HEK293 (cell line): ENCODE measurements at regions not wholly inside any gene's neighbourhood (a gene's known extent, or its start where the extent isn't known, plus 50 kb on each side); places are given as distances from the start of the nearest gene placed in this dataset.

Source experiments
- CTCF ChIA-PET: fragments of 350-600 bp; formaldehyde crosslinking; extraction: SDS; loops from one replicate; lab custom pipeline; 2021; ENCODE audit warnings: antibody characterized with exemption; lab: Yijun Ruan, JAX
- POLR2A ChIA-PET: fragments of 300-600 bp; formaldehyde crosslinking; extraction: SDS; loops from one replicate; lab custom pipeline; 2020; ENCODE audit warnings: antibody characterized with exemption, inconsistent platforms; lab: Yijun Ruan, JAX
- H3K27ac ChIP-seq: fragments of 200-500 bp; sonication (Bioruptor generic); 2 replicates; pipeline ENCODE4 v1.5.1; 2014; ENCODE audit warnings: low read depth, low read length, control low read depth, inconsistent platforms; ENCODE audit errors: extremely low read depth
- H3K36me3 ChIP-seq, 2 experiments: fragments of 200-500 bp in 1 of 2; sonication (Bioruptor generic) in 1 of 2; 1 replicate in 1 of 2; 2 replicates in 1 of 2; pipeline ENCODE4 v1.5.1; 2014 to 2017; ENCODE audit warnings: inconsistent platforms in 2 of 2, low read length in 2 of 2; ENCODE audit not compliant: control insufficient read depth in 2 of 2, insufficient read depth in 1 of 2
- H3K4me1 ChIP-seq: fragments of 200-500 bp; sonication (Bioruptor generic); 2 replicates; pipeline ENCODE4 v1.5.1; 2014; ENCODE audit warnings: mild to moderate bottlenecking, low read length, inconsistent platforms; ENCODE audit not compliant: control insufficient read depth, insufficient read depth
- H3K4me3 ChIP-seq: 2 replicates; pipeline ENCODE4 v1.5.1; 2011; ENCODE audit warnings: low read depth, mild to moderate bottlenecking, control low read depth, low read length, moderate library complexity
- H3K9me3 ChIP-seq: fragments of 200-500 bp; sonication (Bioruptor generic); 2 replicates; pipeline ENCODE4 v1.5.1; 2014; ENCODE audit warnings: low read depth, low read length, inconsistent platforms; ENCODE audit not compliant: control insufficient read depth, insufficient read depth
- GLI2 ChIP-seq: fragments of 450-650 bp; formaldehyde crosslinking; IDR thresholded peaks from 2 replicates; pipeline ENCODE4; 2017; ENCODE audit warnings: missing biosample characterization, missing genetic modification characterization, low read depth, borderline replicate concordance
- HIC1 ChIP-seq: fragments of 450-650 bp; formaldehyde crosslinking; IDR thresholded peaks from 2 replicates; pipeline ENCODE4 v1.5.1; 2016; ENCODE audit warnings: missing biosample characterization, missing genetic modification characterization
- HOXA7 ChIP-seq: sonication (generic); formaldehyde crosslinking; IDR thresholded peaks from 2 replicates; pipeline ENCODE4 v1.8.1; 2022; ENCODE audit warnings: missing genetic modification reagents, borderline replicate concordance
- HOXD13 ChIP-seq: sonication (generic); formaldehyde crosslinking; IDR thresholded peaks from 2 replicates; pipeline ENCODE4 v1.8.0; 2022; ENCODE audit warnings: missing genetic modification reagents, borderline replicate concordance
- INSM2 ChIP-seq: fragments of 450-650 bp; formaldehyde crosslinking; IDR thresholded peaks from 2 replicates; pipeline ENCODE4 v1.5.1; 2016; ENCODE audit warnings: missing biosample characterization, missing genetic modification characterization
- MZF1 ChIP-seq: fragments of 450-650 bp; formaldehyde crosslinking; IDR thresholded peaks from 2 replicates; pipeline ENCODE4 v1.5.1; 2017; ENCODE audit warnings: missing biosample characterization, missing genetic modification characterization, borderline replicate concordance
- OVOL3 ChIP-seq: fragments of 450-650 bp; formaldehyde crosslinking; IDR thresholded peaks from 2 replicates; pipeline ENCODE4 v1.5.1; 2016; ENCODE audit warnings: missing biosample characterization, missing genetic modification characterization
- RBAK ChIP-seq: fragments of 450-650 bp; formaldehyde crosslinking; IDR thresholded peaks from 2 replicates; pipeline ENCODE4 v1.5.1; 2016; ENCODE audit warnings: missing biosample characterization, missing genetic modification characterization
- REPIN1 ChIP-seq: fragments of 450-650 bp; formaldehyde crosslinking; IDR thresholded peaks from 2 replicates; pipeline ENCODE4 v1.5.1; 2017; ENCODE audit warnings: missing biosample characterization, missing genetic modification characterization, low read depth
- WT1 ChIP-seq: fragments of 450-650 bp; formaldehyde crosslinking; IDR thresholded peaks from 2 replicates; pipeline ENCODE4 v1.5.1; 2016; ENCODE audit warnings: missing biosample characterization, missing genetic modification characterization
- ZBTB1 ChIP-seq: fragments of 450-650 bp; formaldehyde crosslinking; IDR thresholded peaks from 2 replicates; pipeline ENCODE4 v1.5.1; 2016; ENCODE audit warnings: missing biosample characterization, missing genetic modification characterization
- ZBTB21 ChIP-seq: fragments of 450-650 bp; formaldehyde crosslinking; IDR thresholded peaks from 2 replicates; pipeline ENCODE4 v1.5.1; 2017; ENCODE audit warnings: missing biosample characterization, missing genetic modification characterization
- ZNF221 ChIP-seq: fragments of 450-650 bp; formaldehyde crosslinking; IDR thresholded peaks from 2 replicates; pipeline ENCODE4 v1.5.1; 2017; ENCODE audit warnings: missing biosample characterization, missing genetic modification characterization, borderline replicate concordance
- ZNF280C ChIP-seq: fragments of 450-650 bp; formaldehyde crosslinking; IDR thresholded peaks from 2 replicates; pipeline ENCODE4 v1.5.1; 2016; ENCODE audit warnings: missing biosample characterization, missing genetic modification characterization
- ZNF341 ChIP-seq: fragments of 450-650 bp; formaldehyde crosslinking; IDR thresholded peaks from 2 replicates; pipeline ENCODE4; 2016; ENCODE audit warnings: low read depth, missing biosample characterization, missing genetic modification characterization
- ZNF423 ChIP-seq: fragments of 450-650 bp; formaldehyde crosslinking; IDR thresholded peaks from 2 replicates; pipeline ENCODE4 v1.5.1; 2016; ENCODE audit warnings: missing biosample characterization, missing genetic modification characterization
- ZNF449 ChIP-seq: fragments of 450-650 bp; formaldehyde crosslinking; IDR thresholded peaks from 2 replicates; pipeline ENCODE4 v1.5.1; 2017; ENCODE audit warnings: missing biosample characterization, mild to moderate bottlenecking, missing genetic modification characterization, moderate library complexity
- ZNF473 ChIP-seq: fragments of 450-650 bp; formaldehyde crosslinking; IDR thresholded peaks from 2 replicates; pipeline ENCODE4 v1.5.1; 2017; ENCODE audit warnings: missing biosample characterization, missing genetic modification characterization
- ZNF529 ChIP-seq: fragments of 450-650 bp; formaldehyde crosslinking; IDR thresholded peaks from 2 replicates; pipeline ENCODE4 v1.5.1; 2017; ENCODE audit warnings: missing genetic modification characterization, missing biosample characterization; ENCODE audit not compliant: insufficient replicate concordance
- ZNF560 ChIP-seq: fragments of 450-650 bp; formaldehyde crosslinking; IDR thresholded peaks from 2 replicates; pipeline ENCODE4 v1.5.1; 2017; ENCODE audit warnings: missing biosample characterization, missing genetic modification characterization, borderline replicate concordance
- ZNF596 ChIP-seq: fragments of 450-650 bp; IDR thresholded peaks from 2 replicates; pipeline ENCODE4 v1.5.0; 2018; ENCODE audit warnings: missing biosample characterization, mild to moderate bottlenecking, missing genetic modification characterization, moderate library complexity
- ZNF768 ChIP-seq: fragments of 450-650 bp; formaldehyde crosslinking; IDR thresholded peaks from 2 replicates; pipeline ENCODE4 v1.5.1; 2018; ENCODE audit warnings: missing biosample characterization, mild to moderate bottlenecking, missing genetic modification characterization
- ZNF776 ChIP-seq: fragments of 450-650 bp; formaldehyde crosslinking; IDR thresholded peaks from 2 replicates; pipeline ENCODE4 v1.5.0; 2017; ENCODE audit warnings: missing biosample characterization, missing genetic modification characterization, borderline replicate concordance
- ZSCAN16 ChIP-seq: fragments of 450-650 bp; formaldehyde crosslinking; IDR thresholded peaks from 2 replicates; pipeline ENCODE4 v1.5.1; 2016; ENCODE audit warnings: missing biosample characterization, missing genetic modification characterization
- ZSCAN30 ChIP-seq: fragments of 450-650 bp; IDR thresholded peaks from 2 replicates; pipeline ENCODE4 v1.5.1; 2018; ENCODE audit warnings: missing biosample characterization, mild to moderate bottlenecking, missing genetic modification characterization, moderate library complexity
- TF ChIP-seq, protein P1 (sequence below): fragments of 450-650 bp; formaldehyde crosslinking; IDR thresholded peaks from 2 replicates; pipeline ENCODE4 v1.5.1; 2016; ENCODE audit warnings: missing biosample characterization, missing genetic modification characterization

GRCh38 chr1:58948671-58949070 is 164.8 kb upstream of the JUN start:
- Histone ChIP-seq H3K9me3 (no peaks in the 10 kb centered on the region), H3K36me3 (no peaks in the 10 kb centered on the region), H3K4me1 (no peaks in the 10 kb centered on the region), H3K27ac (no peak overlapping the region), H3K4me3 (no peak overlapping the region)
- CTCF ChIA-PET = no interaction called here
- TF ChIP-seq ZNF596 (no peak), ZNF341 (tag by site-specific recombination) (no peak), RBAK (tag by site-specific recombination) (no peak), HIC1 (no peak), ZSCAN16 (tag by site-specific recombination) (no peak), REPIN1 (tag by site-specific recombination) (no peak), ZNF423 (tag by site-specific recombination) (no peak), HOXD13 (CRISPR knock-in tag) (no peak), ZNF776 (tag by site-specific recombination) (no peak), ZNF221 (tag by site-specific recombination) (no peak)
- TF ChIP-seq, protein P1, sequence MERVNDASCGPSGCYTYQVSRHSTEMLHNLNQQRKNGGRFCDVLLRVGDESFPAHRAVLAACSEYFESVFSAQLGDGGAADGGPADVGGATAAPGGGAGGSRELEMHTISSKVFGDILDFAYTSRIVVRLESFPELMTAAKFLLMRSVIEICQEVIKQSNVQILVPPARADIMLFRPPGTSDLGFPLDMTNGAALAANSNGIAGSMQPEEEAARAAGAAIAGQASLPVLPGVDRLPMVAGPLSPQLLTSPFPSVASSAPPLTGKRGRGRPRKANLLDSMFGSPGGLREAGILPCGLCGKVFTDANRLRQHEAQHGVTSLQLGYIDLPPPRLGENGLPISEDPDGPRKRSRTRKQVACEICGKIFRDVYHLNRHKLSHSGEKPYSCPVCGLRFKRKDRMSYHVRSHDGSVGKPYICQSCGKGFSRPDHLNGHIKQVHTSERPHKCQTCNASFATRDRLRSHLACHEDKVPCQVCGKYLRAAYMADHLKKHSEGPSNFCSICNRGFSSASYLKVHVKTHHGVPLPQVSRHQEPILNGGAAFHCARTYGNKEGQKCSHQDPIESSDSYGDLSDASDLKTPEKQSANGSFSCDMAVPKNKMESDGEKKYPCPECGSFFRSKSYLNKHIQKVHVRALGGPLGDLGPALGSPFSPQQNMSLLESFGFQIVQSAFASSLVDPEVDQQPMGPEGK (tag by site-specific recombination) = no peak
- POLR2A ChIA-PET = no interaction called here

DNA sequence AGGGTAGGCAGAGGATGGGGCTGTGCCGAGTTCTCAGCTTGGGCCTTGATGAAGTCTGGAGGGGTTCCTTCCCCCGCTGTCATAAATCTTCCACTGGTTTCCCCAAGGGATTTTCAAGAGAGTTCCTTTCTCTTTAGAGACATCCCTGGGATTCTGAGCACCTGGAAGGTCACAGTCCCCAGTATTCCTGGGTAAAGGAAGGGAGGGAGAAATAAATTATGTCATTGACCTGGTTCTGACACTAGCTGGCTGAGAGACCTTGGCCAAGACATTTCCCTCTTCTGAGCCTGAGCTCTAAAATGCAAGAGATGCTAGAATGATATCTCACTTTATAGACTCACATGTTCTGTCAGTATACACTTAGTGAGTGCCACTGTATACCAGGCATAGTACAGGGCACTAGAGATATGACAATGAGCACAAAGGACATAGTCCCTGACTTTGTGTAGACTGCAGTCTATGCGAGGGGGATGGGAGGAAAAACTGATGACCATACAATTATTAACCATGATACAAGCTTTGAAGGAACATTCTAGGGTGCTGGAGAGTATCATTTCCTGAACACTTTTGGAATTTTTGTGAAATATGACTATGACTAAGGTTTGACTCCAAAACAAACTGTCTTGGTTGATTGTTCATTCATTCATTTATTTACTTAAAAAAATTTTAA is 165.8 kb upstream of the JUN start:
- ChIA-PET POLR2A (no interaction called here), CTCF (no interaction called here)
- Histone ChIP-seq H3K9me3 (no peaks in the 10 kb centered on the region), H3K4me3 (no peak overlapping the region), H3K36me3 (no peaks in the 10 kb centered on the region), H3K27ac (no peak overlapping the region), H3K4me1 (no peaks in the 10 kb centered on the region)
- no peak for TF ChIP-seq HOXA7 (CRISPR knock-in tag)
- TF ChIP-seq ZNF560 (tag by site-specific recombination) = no peak
- TF ChIP-seq GLI2 (tag by site-specific recombination) = no peak
- TF ChIP-seq ZBTB21 (tag by site-specific recombination) = no peak
- no peak for TF ChIP-seq ZNF473
- no peak for TF ChIP-seq ZNF529 (tag by site-specific recombination)
- TF ChIP-seq ZNF221 (tag by site-specific recombination) = no peak
- TF ChIP-seq ZNF449 (tag by site-specific recombination) = no peak
- no peak for TF ChIP-seq ZBTB1 (tag by site-specific recombination)
- no peak for TF ChIP-seq ZNF280C (tag by site-specific recombination)
- no peak for TF ChIP-seq ZNF341 (tag by site-specific recombination)
- TF ChIP-seq OVOL3 (tag by site-specific recombination) = no peak
- TF ChIP-seq MZF1 (tag by site-specific recombination) = no peak
- TF ChIP-seq ZNF768 (tag by site-specific recombination) = no peak
- TF ChIP-seq ZSCAN30 (tag by site-specific recombination) = no peak
- TF ChIP-seq INSM2 (tag by site-specific recombination) = no peak
- TF ChIP-seq WT1 (tag by site-specific recombination) = no peak
